Liver (tissue), 2 donors: ENCODE measurements at regions not wholly inside any gene's neighbourhood (a gene's known extent, or its start where the extent isn't known, plus 50 kb on each side); places are given as distances from the start of the nearest gene placed in this dataset.

Source experiments
- CTCF ChIP-seq: fragments of 150-350 bp; IDR thresholded peaks from 2 replicates; pipeline ENCODE4 v1.5.1; 2017; ENCODE audit warnings: improper control_type of control experiment, low read depth, low read length; ENCODE audit not compliant: missing input control
- FOXA1 ChIP-seq: IDR thresholded peaks from 2 replicates; pipeline ENCODE4 v1.6.1; 2016; ENCODE audit warnings: antibody characterized with exemption
- YY1 ChIP-seq: IDR thresholded peaks from 2 replicates; pipeline ENCODE4 v1.6.1; 2016; ENCODE audit warnings: antibody characterized with exemption, mild to moderate bottlenecking
- donor health status: healthy.

- TF ChIP-seq YY1 (no peak), CTCF (no peak), FOXA1 (no peak)
Measured at GRCh38 chr2:53535234-53535840, 232.3 kb upstream of the CHAC2 start.
